ENCODE measurements at regions not wholly inside any gene's neighbourhood (a gene's known extent, or its start where the extent isn't known, plus 50 kb on each side); places are given as distances from the start of the nearest gene placed in this dataset.

- Histone ChIP-seq H3K4me1 (ENCODE audit: control insufficient read depth in 4 of 4, insufficient read depth in 4 of 4, low read length in 3 of 4) (peaks cover 0 to 23% (median 17%) of the 10 kb centered on the region in 4 donors), H3K27ac (ENCODE audit: low read depth in 1 of 2, low read length in 2 of 2) (no peak overlapping the region), H3K4me3 (ENCODE audit: low read depth in 1 of 3, low read length in 3 of 3) (no peak overlapping the region), H3K9me3 (ENCODE audit: control insufficient read depth in 4 of 4, low read length in 3 of 4) (no peaks in the 10 kb centered on the region), H3K27me3 (ENCODE audit: control insufficient read depth in 4 of 4, insufficient read depth in 4 of 4, low read length in 3 of 4) (no peaks in the 10 kb centered on the region), H3K9ac (ENCODE audit: low read depth in 1 of 2, low read length in 2 of 2) (no peak overlapping the region), H3K36me3 (ENCODE audit: control insufficient read depth in 4 of 4, insufficient read depth in 3 of 4, low read depth in 1 of 4, low read length in 3 of 4) (no peaks in the 10 kb centered on the region)
- TF ChIP-seq HNF4G (IDR thresholded peaks at IDR 0.05) (no peak), TAF1 (conservative IDR thresholded peaks at IDR 0.05) (no peak), YY1 (IDR thresholded peaks at IDR 0.05) (peak; percentile 43), MAX (IDR thresholded peaks at IDR 0.05) (peak; percentile 46), HNF4A (conservative IDR thresholded peaks at IDR 0.05) (peak; percentile 20 to 47), FOXA1 (IDR thresholded peaks at IDR 0.05) (peak; percentile 19), JUND (IDR thresholded peaks at IDR 0.05) (peak in 1 of 2 donors; percentile 49), CTCF (IDR thresholded peaks at IDR 0.05; ENCODE audit: low read depth, low read length, missing input control) (peak; percentile 87), RXRA (IDR thresholded peaks at IDR 0.05) (peak in 1 of 2 donors; percentile 52), RAD21 (IDR thresholded peaks at IDR 0.05) (peak; percentile 98 to 99)
- TF ChIP-seq, protein P1, sequence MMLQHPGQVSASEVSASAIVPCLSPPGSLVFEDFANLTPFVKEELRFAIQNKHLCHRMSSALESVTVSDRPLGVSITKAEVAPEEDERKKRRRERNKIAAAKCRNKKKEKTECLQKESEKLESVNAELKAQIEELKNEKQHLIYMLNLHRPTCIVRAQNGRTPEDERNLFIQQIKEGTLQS (IDR thresholded peaks at IDR 0.05), result no peak
- WGBS, result 33% methylated on average over 4 of the region's 4 CpGs
- DNase-seq (ENCODE audit: low spot score), result peak; percentile 52
These were observed 363.3 kb upstream of the RPS23 start for GRCh38 chr5:82641331-82642003.

DNA sequence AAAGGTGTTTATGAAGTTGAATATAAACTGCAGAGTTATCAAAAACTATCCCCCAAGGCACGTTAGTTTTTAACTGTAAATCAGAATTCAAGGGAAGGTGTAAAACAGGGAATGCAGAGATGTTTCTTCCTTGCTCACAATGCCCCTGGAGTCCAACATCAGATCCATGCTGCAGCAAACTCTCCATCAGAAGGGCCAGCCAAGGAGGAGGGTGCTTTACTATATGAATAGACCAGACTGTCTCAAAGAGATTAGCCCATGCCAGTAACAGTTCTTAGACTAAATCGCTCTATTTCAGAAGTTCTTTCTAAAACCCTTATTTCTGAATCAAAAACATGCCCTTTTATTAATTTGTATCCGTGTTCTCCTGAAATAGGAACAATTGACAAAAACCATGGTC lies 362.8 kb upstream of the RPS23 start:
- Histone ChIP-seq H3K27me3 (ENCODE audit: control insufficient read depth in 4 of 4, insufficient read depth in 4 of 4, low read length in 3 of 4) (no peaks in the 10 kb centered on the region), H3K27ac (ENCODE audit: low read depth in 1 of 2, low read length in 2 of 2) (no peak overlapping the region), H3K9me3 (ENCODE audit: control insufficient read depth in 4 of 4, low read length in 3 of 4) (no peaks in the 10 kb centered on the region), H3K4me3 (ENCODE audit: low read depth in 1 of 3, low read length in 3 of 3) (no peak overlapping the region), H3K4me1 (ENCODE audit: control insufficient read depth in 4 of 4, insufficient read depth in 4 of 4, low read length in 3 of 4) (peaks cover 0 to 26% (median 20%) of the 10 kb centered on the region in 4 donors), H3K36me3 (ENCODE audit: control insufficient read depth in 4 of 4, insufficient read depth in 3 of 4, low read depth in 1 of 4, low read length in 3 of 4) (no peaks in the 10 kb centered on the region), H3K9ac (ENCODE audit: low read depth in 1 of 2, low read length in 2 of 2) (no peak overlapping the region)
- no peak for TF ChIP-seq NR2F2 (IDR thresholded peaks at IDR 0.05)
- TF ChIP-seq JUND (IDR thresholded peaks at IDR 0.05), result no peak
- TF ChIP-seq, protein P1 (IDR thresholded peaks at IDR 0.05), result no peak
- no peak for TF ChIP-seq YY1 (IDR thresholded peaks at IDR 0.05)
- no peak for TF ChIP-seq CTCF (IDR thresholded peaks at IDR 0.05; ENCODE audit: low read depth, low read length, missing input control)
- TF ChIP-seq, protein P2, sequence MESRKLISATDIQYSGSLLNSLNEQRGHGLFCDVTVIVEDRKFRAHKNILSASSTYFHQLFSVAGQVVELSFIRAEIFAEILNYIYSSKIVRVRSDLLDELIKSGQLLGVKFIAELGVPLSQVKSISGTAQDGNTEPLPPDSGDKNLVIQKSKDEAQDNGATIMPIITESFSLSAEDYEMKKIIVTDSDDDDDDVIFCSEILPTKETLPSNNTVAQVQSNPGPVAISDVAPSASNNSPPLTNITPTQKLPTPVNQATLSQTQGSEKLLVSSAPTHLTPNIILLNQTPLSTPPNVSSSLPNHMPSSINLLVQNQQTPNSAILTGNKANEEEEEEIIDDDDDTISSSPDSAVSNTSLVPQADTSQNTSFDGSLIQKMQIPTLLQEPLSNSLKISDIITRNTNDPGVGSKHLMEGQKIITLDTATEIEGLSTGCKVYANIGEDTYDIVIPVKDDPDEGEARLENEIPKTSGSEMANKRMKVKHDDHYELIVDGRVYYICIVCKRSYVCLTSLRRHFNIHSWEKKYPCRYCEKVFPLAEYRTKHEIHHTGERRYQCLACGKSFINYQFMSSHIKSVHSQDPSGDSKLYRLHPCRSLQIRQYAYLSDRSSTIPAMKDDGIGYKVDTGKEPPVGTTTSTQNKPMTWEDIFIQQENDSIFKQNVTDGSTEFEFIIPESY (IDR thresholded peaks at IDR 0.05), result no peak
- no peak for TF ChIP-seq FOXA1 (IDR thresholded peaks at IDR 0.05)
- no peak for TF ChIP-seq HNF4G (IDR thresholded peaks at IDR 0.05)
- no peak for TF ChIP-seq EGR1 (IDR thresholded peaks at IDR 0.05; ENCODE audit: low read depth in 2 of 2)
- TF ChIP-seq RXRA (IDR thresholded peaks at IDR 0.05), result no peak
- no peak for TF ChIP-seq SP1 (IDR thresholded peaks at IDR 0.05)
- no peak for TF ChIP-seq HNF4A (conservative IDR thresholded peaks at IDR 0.05)
- no peak for TF ChIP-seq GABPA (IDR thresholded peaks at IDR 0.05 in 1 of 2, conservative IDR thresholded peaks at IDR 0.05 in 1 of 2)
- TF ChIP-seq MAX (IDR thresholded peaks at IDR 0.05), result no peak
- no peak for DNase-seq (ENCODE audit: low spot score)
- 47% methylated on average over 3 of the region's 3 CpGs for WGBS
